ENCODE measurements at regions not wholly inside any gene's neighbourhood (a gene's known extent, or its start where the extent isn't known, plus 50 kb on each side); places are given as distances from the start of the nearest gene placed in this dataset.

DNA sequence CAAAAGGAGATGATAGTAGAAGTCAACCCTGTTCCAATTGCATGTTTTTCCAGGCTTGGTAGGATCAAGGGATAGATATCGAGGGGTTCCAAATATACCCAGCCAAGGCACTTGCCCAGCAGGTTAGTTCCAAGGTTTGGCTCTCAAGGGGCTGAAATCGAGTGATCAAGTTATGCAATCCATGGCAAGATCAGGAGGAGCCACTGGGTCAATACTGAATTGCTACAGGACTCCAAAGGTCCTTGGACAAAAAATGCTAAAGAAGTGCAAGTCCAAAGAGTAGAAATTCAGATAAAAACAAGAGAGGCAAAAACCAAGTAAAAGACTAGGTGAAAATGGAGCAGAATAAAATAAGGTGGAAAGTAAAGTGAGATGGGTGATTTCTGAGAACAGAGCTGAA, 179.1 kb upstream of the RFX3 start:
- no peak for DNase-seq (ENCODE audit: low read depth)
- no peak overlapping the region for H3K4me3 ChIP-seq (ENCODE audit: low read depth, low read length)
- no peak for TF ChIP-seq CTCF (IDR thresholded peaks at IDR 0.05; ENCODE audit: control insufficient read depth, extremely low read depth, insufficient read depth)

DNA sequence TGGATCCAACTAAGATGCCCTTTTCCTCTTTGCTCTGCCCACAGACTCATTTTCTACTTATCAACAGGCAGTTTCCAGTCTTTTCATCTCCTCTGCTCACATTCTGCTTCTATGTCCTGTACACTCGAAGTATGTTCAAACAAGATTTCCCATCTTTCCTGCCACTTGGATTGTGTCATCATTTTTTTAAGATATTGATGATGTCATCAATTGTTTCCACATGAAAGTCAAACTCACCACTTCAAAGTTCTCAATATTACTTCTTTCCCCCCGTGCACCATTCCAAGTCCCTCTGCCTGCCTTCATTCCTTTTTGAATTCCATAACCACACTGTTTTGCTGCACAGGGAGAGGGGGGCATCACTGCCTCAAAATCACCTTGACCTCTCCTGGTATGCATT, 175.0 kb upstream of the RFX3 start:
- no peak for DNase-seq (ENCODE audit: low read depth)
- TF ChIP-seq CTCF (IDR thresholded peaks at IDR 0.05; ENCODE audit: control insufficient read depth, extremely low read depth, insufficient read depth) = no peak

DNA sequence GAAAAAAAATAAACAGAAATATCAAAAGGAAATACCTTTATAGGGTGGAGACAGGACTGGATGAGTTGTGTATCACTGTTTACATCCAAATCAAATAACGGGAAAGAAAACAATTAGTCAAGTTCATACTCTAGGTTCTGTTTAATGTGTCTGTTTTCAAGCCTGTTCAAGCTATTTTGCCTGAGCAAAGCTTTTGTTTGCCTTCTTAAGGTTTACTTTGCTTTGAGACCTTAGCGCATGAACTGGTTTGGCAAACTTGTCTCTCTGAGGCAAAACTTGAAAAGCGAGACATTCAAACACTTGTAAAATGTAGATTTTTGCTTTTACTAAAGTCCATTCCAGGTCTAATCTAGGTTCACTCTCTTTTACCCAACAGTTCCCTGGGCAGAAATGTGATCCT, 174.1 kb upstream of the RFX3 start:
- TF ChIP-seq CTCF (IDR thresholded peaks at IDR 0.05; ENCODE audit: control insufficient read depth, extremely low read depth, insufficient read depth) = no peak
- DNase-seq (ENCODE audit: low read depth) = peak; percentile 69
- 0 out of 2 replicates have a peak overlapping the region, but pooled peaks have one; percentile 7 for H3K4me3 ChIP-seq (ENCODE audit: low read depth, low read length)

More for the DNA sequence above, 175.0 kb upstream of the RFX3 start:
- H3K4me3 ChIP-seq (ENCODE audit: low read depth, low read length) = no peak overlapping the region

- no peak for DNase-seq (ENCODE audit: low read depth)
These were observed 172.7 kb upstream of the RFX3 start for GRCh38 chr9:3698531-3698930.

DNA sequence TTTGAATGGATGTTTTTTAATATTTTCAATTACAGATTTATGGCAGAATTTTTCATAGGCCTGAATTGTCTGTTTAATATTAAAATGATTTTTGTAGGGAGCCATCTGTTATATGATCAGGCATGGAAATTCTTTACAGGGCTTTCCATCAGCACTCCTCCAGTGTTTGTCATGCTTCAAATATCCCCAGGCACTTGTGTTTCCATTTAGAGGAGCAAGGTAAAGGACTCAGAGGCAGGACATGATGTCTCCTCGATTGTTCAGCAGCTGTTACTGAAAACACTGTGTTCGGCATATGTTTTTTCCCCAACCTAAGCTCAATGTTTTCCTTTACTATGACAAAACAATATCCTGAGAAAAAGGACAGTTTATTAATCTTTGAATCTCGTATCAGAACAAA, 172.3 kb upstream of the RFX3 start:
- no peak for DNase-seq (ENCODE audit: low read depth)
- no peak overlapping the region for H3K4me3 ChIP-seq (ENCODE audit: low read depth, low read length)
- TF ChIP-seq CTCF (IDR thresholded peaks at IDR 0.05; ENCODE audit: control insufficient read depth, extremely low read depth, insufficient read depth) = no peak

More at GRCh38 chr9:3698531-3698930, 172.7 kb upstream of the RFX3 start:
- no peak overlapping the region for H3K4me3 ChIP-seq (ENCODE audit: low read depth, low read length)
- no peak for TF ChIP-seq CTCF (IDR thresholded peaks at IDR 0.05; ENCODE audit: control insufficient read depth, extremely low read depth, insufficient read depth)

- DNase-seq (ENCODE audit: low read depth) = no peak
- TF ChIP-seq CTCF (IDR thresholded peaks at IDR 0.05; ENCODE audit: control insufficient read depth, extremely low read depth, insufficient read depth) = no peak
- no peak overlapping the region for H3K4me3 ChIP-seq (ENCODE audit: low read depth, low read length)
These were observed 170.6 kb upstream of the RFX3 start for GRCh38 chr9:3696368-3696767.

- no peak for DNase-seq (ENCODE audit: low read depth)
- no peak overlapping the region for H3K4me3 ChIP-seq (ENCODE audit: low read depth, low read length)
- TF ChIP-seq CTCF (IDR thresholded peaks at IDR 0.05; ENCODE audit: control insufficient read depth, extremely low read depth, insufficient read depth) = no peak
These were observed 166.8 kb upstream of the RFX3 start for GRCh38 chr9:3692606-3693005.

Data from LNCaP clone FGC (cell line).